Panc1 (cell line): ENCODE measurements at regions not wholly inside any gene's neighbourhood (a gene's known extent, or its start where the extent isn't known, plus 50 kb on each side); places are given as distances from the start of the nearest gene placed in this dataset.

Source experiments
- ATAC-seq: fragments of 200-7000 bp; cut with Tn5 transposase; 2 replicates; pipeline ENCODE4 v1.9.1; 2020; ENCODE audit warnings: mild to moderate bottlenecking, moderate library complexity
- BruUV-seq: library from RNA; stranded (reverse); fragments of 400-500 nt; replicated peaks from 2 replicates; lab custom pipeline; 2021; lab: Mats Ljungman, UMichigan
- CTCF ChIA-PET: fragments of 300-600 bp; sonication (Branson Sonifier 250); formaldehyde crosslinking; loops from one replicate; lab custom pipeline; 2022; ENCODE audit warnings: antibody characterized with exemption; lab: Charles Lee
- POLR2A ChIA-PET: fragments of 300-600 bp; sonication (Branson Sonifier 250); formaldehyde crosslinking; loops from one replicate; lab custom pipeline; 2022; ENCODE audit warnings: antibody characterized with exemption; lab: Charles Lee
- DNase-seq: peaks from one replicate; pipeline ENCODE4 v3.0.0-alpha.2; 2010; ENCODE audit warnings: low read depth, low spot score
- H3K27ac ChIP-seq: 2 replicates; pipeline ENCODE4 v1.5.1; 2011; ENCODE audit warnings: mild to moderate bottlenecking, low read length, inconsistent platforms
- H3K27me3 ChIP-seq: fragments of 200-500 bp; sonication (Bioruptor generic); 2 replicates; pipeline ENCODE4 v1.6.0; 2014; ENCODE audit warnings: low read length, inconsistent platforms; ENCODE audit not compliant: control insufficient read depth, insufficient read depth
- H3K36me3 ChIP-seq: fragments of 200-500 bp; sonication (Bioruptor generic); 2 replicates; pipeline ENCODE4 v1.5.1; 2014; ENCODE audit warnings: inconsistent platforms, mild to moderate bottlenecking, low read length, moderate library complexity; ENCODE audit not compliant: control insufficient read depth, insufficient read depth
- H3K4me1 ChIP-seq: 2 replicates; pipeline ENCODE4 v1.5.1; 2011; ENCODE audit warnings: inconsistent platforms, mild to moderate bottlenecking, low read length, moderate library complexity; ENCODE audit not compliant: control insufficient read depth, insufficient read depth
- H3K4me3 ChIP-seq, 2 experiments: 2 replicates each; pipeline ENCODE4 v1.5.1; 2011 to 2012; ENCODE audit warnings: low read depth in 2 of 2, low read length in 2 of 2, mild to moderate bottlenecking in 2 of 2, inconsistent platforms in 1 of 2, moderate library complexity in 1 of 2
- H3K9me3 ChIP-seq: fragments of 200-500 bp; sonication (Bioruptor generic); 2 replicates; pipeline ENCODE4 v1.5.1; 2014; ENCODE audit warnings: low read depth, mild to moderate bottlenecking, inconsistent platforms, low read length, moderate library complexity; ENCODE audit not compliant: control insufficient read depth, insufficient read depth
- CTCF ChIP-seq: fragments of 450-650 bp; IDR thresholded peaks from 2 replicates; pipeline ENCODE4 v1.5.1; 2017; ENCODE audit warnings: mild to moderate bottlenecking
- POLR2AphosphoS5 ChIP-seq: IDR thresholded peaks from 2 replicates; pipeline ENCODE4 v1.6.1; 2012; ENCODE audit warnings: mild to moderate bottlenecking, low read depth, low read length, moderate library complexity
- REST ChIP-seq, 2 experiments: IDR thresholded peaks; 2 replicates each; pipeline ENCODE4 v1.6.1; 2011 to 2012; ENCODE audit warnings: low read depth in 2 of 2, control low read depth in 1 of 2, low read length in 1 of 2, mild to moderate bottlenecking in 1 of 2, moderate library complexity in 1 of 2; ENCODE audit not compliant: insufficient read depth in 1 of 2
- SIN3A ChIP-seq: IDR thresholded peaks from 2 replicates; pipeline ENCODE4 v1.6.1; 2012; ENCODE audit warnings: low read depth, mild to moderate bottlenecking, low read length, moderate library complexity, borderline replicate concordance; ENCODE audit not compliant: insufficient read depth
- TCF7L2 ChIP-seq: IDR thresholded peaks from 2 replicates; pipeline ENCODE4 v1.6.1; 2011; ENCODE audit warnings: mild to moderate bottlenecking, low read depth, low read length, inconsistent platforms
- in situ Hi-C: cut with HindIII; loops from 2 replicates; pipeline ENCODE4 v1.10.0; 2016; ENCODE audit warnings: low sequenced_read_pairs, low pct_unique_long_range_greater_than_20kb
- intact Hi-C: fragments of 100-400 bp; cut with micrococcal nuclease; formaldehyde crosslinking; loops from one replicate; pipeline ENCODE4 v1.10.0; 2022; ENCODE audit not compliant: unreplicated experiment

GRCh38 chr12:85523197-85523596 lies 243.2 kb downstream of the ALX1 start:
- no peak for DNase-seq
- in situ Hi-C loops (no loop called here), intact Hi-C loops (no loop called here)
- Histone ChIP-seq H3K4me1 (no peaks in the 10 kb centered on the region), H3K4me3 (no peak overlapping the region), H3K36me3 (no peaks in the 10 kb centered on the region), H3K27me3 (no peaks in the 10 kb centered on the region), H3K9me3 (no peaks in the 10 kb centered on the region), H3K27ac (no peak overlapping the region)
- no peak for ATAC-seq
- POLR2A ChIA-PET, result no interaction called here
- BruUV-seq, result no TSS peak
- TF ChIP-seq CTCF, result no peak
- TF ChIP-seq POLR2AphosphoS5, result no peak
- TF ChIP-seq SIN3A, result no peak
- no peak for TF ChIP-seq TCF7L2
- no peak for TF ChIP-seq REST (IDR thresholded peaks at IDR 0.05; ENCODE audit: insufficient read depth in 1 of 2, low read depth in 2 of 2, low read length in 1 of 2)
- CTCF ChIA-PET, result no interaction called here

- TF ChIP-seq POLR2AphosphoS5 (no peak), TCF7L2 (no peak), REST (IDR thresholded peaks at IDR 0.05; ENCODE audit: insufficient read depth in 1 of 2, low read depth in 2 of 2, low read length in 1 of 2) (no peak), SIN3A (no peak), CTCF (no peak)
- DNase-seq (no peak), ATAC-seq (no peak)
- no TSS peak for BruUV-seq
- Histone ChIP-seq H3K4me1 (no peaks in the 10 kb centered on the region), H3K27ac (no peak overlapping the region), H3K4me3 (no peak overlapping the region), H3K36me3 (no peaks in the 10 kb centered on the region), H3K9me3 (no peaks in the 10 kb centered on the region), H3K27me3 (no peaks in the 10 kb centered on the region)
- in situ Hi-C loops (no loop called here), intact Hi-C loops (no loop called here)
- ChIA-PET POLR2A (no interaction called here), CTCF (no interaction called here)
Observed at GRCh38 chr12:85527192-85527591, 247.2 kb downstream of the ALX1 start.
